Spinal cord (tissue), 9 donors: ENCODE measurements at regions not wholly inside any gene's neighbourhood (a gene's known extent, or its start where the extent isn't known, plus 50 kb on each side); places are given as distances from the start of the nearest gene placed in this dataset.
A peak's percentile ranks its signal among the peaks of the same experiment; 100 is the strongest.

Experiments
- DNase-seq, 6 donors: peaks; one replicate each; pipeline versions ENCODE4 v3.0.0 to v3.0.0-alpha.2; 2013 to 2015; ENCODE audit warnings: low spot score in 6 of 6, low read depth in 4 of 6
- H3K27ac ChIP-seq: one replicate; pipeline ENCODE4 v1.5.1; 2013; ENCODE audit warnings: low read depth, low read length, control low read depth
- H3K27me3 ChIP-seq: one replicate; pipeline ENCODE4 v1.6.1; 2013; ENCODE audit warnings: low read length; ENCODE audit not compliant: control insufficient read depth, insufficient read depth
- H3K36me3 ChIP-seq: one replicate; pipeline ENCODE4 v1.6.1; 2013; ENCODE audit warnings: low read length; ENCODE audit not compliant: control insufficient read depth, insufficient read depth
- H3K4me1 ChIP-seq: one replicate; pipeline ENCODE4 v1.6.1; 2013; ENCODE audit warnings: low read length; ENCODE audit not compliant: control insufficient read depth, insufficient read depth
- H3K4me3 ChIP-seq: one replicate; pipeline ENCODE4 v1.5.1; 2013; ENCODE audit warnings: low read depth, low read length, control low read depth
- H3K9me3 ChIP-seq: one replicate; pipeline ENCODE4 v1.6.1; 2013; ENCODE audit warnings: low read length; ENCODE audit not compliant: control insufficient read depth, insufficient read depth
- WGBS: methylation state at CpG from one replicate; pipeline ENCODE4 v1.1.5; 2013; ENCODE audit warnings: missing lambda C conversion rate; ENCODE audit not compliant: insufficient coverage; 5-methylcytosine and 5-hydroxymethylcytosine counted together
- donor health status: healthy.

GRCh38 chr14:42565556-42565955, 958.9 kb downstream of the LRFN5 start:
- no peak for DNase-seq
- no peak overlapping the region for H3K27ac ChIP-seq
- no peak overlapping the region for H3K4me3 ChIP-seq
- H3K4me1 ChIP-seq: no peaks in the 10 kb centered on the region
- no peaks in the 10 kb centered on the region for H3K9me3 ChIP-seq
- no peaks in the 10 kb centered on the region for H3K27me3 ChIP-seq
- H3K36me3 ChIP-seq: no peaks in the 10 kb centered on the region

- DNase-seq: no peak
- H3K9me3 ChIP-seq: no peaks in the 10 kb centered on the region
- no peak overlapping the region for H3K27ac ChIP-seq
- no peaks in the 10 kb centered on the region for H3K27me3 ChIP-seq
- H3K36me3 ChIP-seq: no peaks in the 10 kb centered on the region
- no peaks in the 10 kb centered on the region for H3K4me1 ChIP-seq
- no peak overlapping the region for H3K4me3 ChIP-seq
These were observed 956.6 kb downstream of the LRFN5 start for GRCh38 chr14:42563313-42563712.

- Histone ChIP-seq H3K27me3 (no peaks in the 10 kb centered on the region), H3K9me3 (no peaks in the 10 kb centered on the region), H3K4me1 (no peaks in the 10 kb centered on the region), H3K36me3 (no peaks in the 10 kb centered on the region), H3K27ac (no peak overlapping the region), H3K4me3 (no peak overlapping the region)
- WGBS: no CpG with 5 or more reads among the region's 2 CpGs
- DNase-seq: peak in 2 of 6 donors; percentile 11 to 43
These were observed 949.9 kb downstream of the LRFN5 start for GRCh38 chr14:42556551-42556950.

GRCh38 chr14:42555365-42555764, 948.7 kb downstream of the LRFN5 start:
- Histone ChIP-seq H3K36me3 (no peaks in the 10 kb centered on the region), H3K27ac (no peak overlapping the region), H3K4me3 (no peak overlapping the region), H3K9me3 (no peaks in the 10 kb centered on the region), H3K27me3 (no peaks in the 10 kb centered on the region), H3K4me1 (no peaks in the 10 kb centered on the region)
- DNase-seq: peak in 1 of 6 donors; percentile 4
- WGBS: 87% methylated on average over 2 of the region's 2 CpGs

GRCh38 chr14:42554091-42554490, 947.4 kb downstream of the LRFN5 start:
- H3K36me3 ChIP-seq: no peaks in the 10 kb centered on the region
- DNase-seq: no peak
- 100% methylated on average over 1 of the region's 2 CpGs for WGBS

GRCh38 chr14:42550310-42550709, 943.6 kb downstream of the LRFN5 start:
- Histone ChIP-seq H3K9me3 (no peaks in the 10 kb centered on the region), H3K36me3 (no peaks in the 10 kb centered on the region), H3K27ac (no peak overlapping the region), H3K4me1 (no peaks in the 10 kb centered on the region), H3K4me3 (no peak overlapping the region), H3K27me3 (no peaks in the 10 kb centered on the region)
- peak in 1 of 6 donors; percentile 74 for DNase-seq

More at GRCh38 chr14:42554091-42554490, 947.4 kb downstream of the LRFN5 start:
- H3K4me3 ChIP-seq: no peak overlapping the region
- no peaks in the 10 kb centered on the region for H3K9me3 ChIP-seq
- H3K27me3 ChIP-seq: no peaks in the 10 kb centered on the region
- H3K4me1 ChIP-seq: no peaks in the 10 kb centered on the region
- no peak overlapping the region for H3K27ac ChIP-seq

- H3K36me3 ChIP-seq: no peaks in the 10 kb centered on the region
- H3K4me1 ChIP-seq: no peaks in the 10 kb centered on the region
- H3K9me3 ChIP-seq: no peaks in the 10 kb centered on the region
- no peak overlapping the region for H3K4me3 ChIP-seq
- no peak overlapping the region for H3K27ac ChIP-seq
- no peak for DNase-seq
- no peaks in the 10 kb centered on the region for H3K27me3 ChIP-seq
These were observed 941.7 kb downstream of the LRFN5 start for GRCh38 chr14:42548349-42548748.

- H3K4me1 ChIP-seq: no peaks in the 10 kb centered on the region
- no peak overlapping the region for H3K4me3 ChIP-seq
- no peaks in the 10 kb centered on the region for H3K9me3 ChIP-seq
- H3K36me3 ChIP-seq: no peaks in the 10 kb centered on the region
- DNase-seq: peak in 1 of 6 donors; percentile 22
- no peaks in the 10 kb centered on the region for H3K27me3 ChIP-seq
- H3K27ac ChIP-seq: no peak overlapping the region
- WGBS: no CpG with 5 or more reads among the region's 2 CpGs
These were observed 939.0 kb downstream of the LRFN5 start for GRCh38 chr14:42545636-42546035.

GRCh38 chr14:42541535-42542001, 934.9 kb downstream of the LRFN5 start:
- 100% methylated on average over 1 of the region's 3 CpGs for WGBS
- DNase-seq: no peak
- H3K4me1 ChIP-seq: no peaks in the 10 kb centered on the region
- H3K27ac ChIP-seq: no peak overlapping the region
- H3K4me3 ChIP-seq: no peak overlapping the region
- no peaks in the 10 kb centered on the region for H3K36me3 ChIP-seq
- no peaks in the 10 kb centered on the region for H3K27me3 ChIP-seq
- H3K9me3 ChIP-seq: no peaks in the 10 kb centered on the region

- Histone ChIP-seq H3K4me1 (no peaks in the 10 kb centered on the region), H3K4me3 (no peak overlapping the region), H3K27ac (no peak overlapping the region), H3K9me3 (no peaks in the 10 kb centered on the region), H3K27me3 (no peaks in the 10 kb centered on the region), H3K36me3 (no peaks in the 10 kb centered on the region)
- DNase-seq: no peak
- 90% methylated on average over 6 of the region's 10 CpGs for WGBS
These were observed 928.7 kb downstream of the LRFN5 start for GRCh38 chr14:42535397-42535796.
